Stimulated activated CD4-positive, alpha-beta T cell treated with anti-CD3 and anti-CD28 coated beads, Interleukin-12 subunit alpha, Interleukin-12 subunit beta, amount 100 ng/mL, for 48 hours (primary cell): ENCODE measurements at regions not wholly inside any gene's neighbourhood (a gene's known extent, or its start where the extent isn't known, plus 50 kb on each side); places are given as distances from the start of the nearest gene placed in this dataset.

Experiments used
- DNase-seq, 3 donors: peaks; one replicate each; pipeline ENCODE4 v3.0.0-alpha.2; 2020; ENCODE audit warnings: low read depth in 2 of 3, low spot score in 1 of 3

- no peak for DNase-seq
These were observed 62.1 kb upstream of the PROX1 start for GRCh38 chr1:213925531-213926182.

GRCh38 chr1:213927846-213928245 is 59.9 kb upstream of the PROX1 start:
- no peak for DNase-seq

DNA sequence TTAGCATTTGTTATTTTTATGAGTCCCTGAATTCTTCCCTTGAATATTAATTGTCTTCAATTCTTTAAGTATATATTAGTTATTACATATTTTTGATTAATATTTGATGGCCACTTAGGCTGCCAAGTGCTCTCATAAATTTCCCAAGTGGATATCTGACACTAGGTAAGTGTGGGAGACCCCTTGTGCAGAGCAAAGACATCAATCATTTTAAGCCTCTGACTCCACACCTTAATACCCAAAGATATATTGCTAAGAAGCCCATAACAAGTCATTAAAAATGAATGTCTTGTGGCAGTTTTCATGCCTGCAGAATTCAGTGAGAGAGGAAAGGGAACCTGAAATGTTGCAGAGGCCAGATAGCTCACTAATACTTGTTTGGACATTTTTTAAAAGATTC is 58.4 kb upstream of the PROX1 start:
- DNase-seq = no peak

- no peak for DNase-seq
These were observed 55.9 kb upstream of the PROX1 start for GRCh38 chr1:213931836-213932235.

- no peak for DNase-seq
These were observed 54.4 kb upstream of the PROX1 start for GRCh38 chr1:213933336-213933735.

DNA sequence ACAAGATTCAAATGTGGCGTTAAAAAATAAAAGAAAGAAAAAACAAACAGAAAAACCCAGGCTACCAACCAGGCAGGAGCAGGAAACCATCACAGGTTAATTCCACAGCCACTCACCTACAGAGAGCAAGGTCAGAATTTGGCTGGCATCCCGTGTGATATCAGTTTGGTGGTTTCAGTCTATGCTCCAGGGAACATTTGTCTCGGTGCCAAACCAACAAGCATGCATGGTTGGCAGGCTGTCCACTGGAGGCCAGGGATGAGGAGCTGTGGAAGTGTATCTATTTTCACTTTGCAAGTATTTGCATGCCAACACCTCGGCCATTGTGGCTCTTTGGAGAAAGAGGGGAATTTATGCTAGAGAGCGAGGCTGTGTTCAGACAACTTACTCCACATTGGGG is 53.1 kb upstream of the PROX1 start:
- no peak for DNase-seq

DNA sequence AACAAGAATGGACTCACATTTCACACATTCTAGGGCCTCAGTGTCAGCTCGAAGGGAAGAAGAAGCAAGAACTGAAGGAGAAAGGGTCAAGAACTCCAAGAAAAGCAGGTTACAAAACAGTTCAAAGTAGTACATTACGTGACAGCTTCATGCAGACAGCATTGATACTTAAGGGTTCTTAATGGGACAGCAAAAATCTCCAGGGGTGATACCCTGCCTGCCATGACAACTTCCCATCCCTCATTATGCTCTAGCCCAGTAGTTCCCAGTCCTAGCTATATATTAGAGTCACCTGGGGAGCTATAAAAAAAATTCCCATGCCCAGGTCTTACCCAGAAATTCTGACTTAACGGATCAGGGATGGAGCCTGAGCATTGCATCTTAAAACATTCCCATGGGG is 51.2 kb upstream of the PROX1 start:
- DNase-seq = no peak
